ENCODE measurements at regions not wholly inside any gene's neighbourhood (a gene's known extent, or its start where the extent isn't known, plus 50 kb on each side); places are given as distances from the start of the nearest gene placed in this dataset.

GRCh38 chr22:47839595-47840227 is 1077.3 kb downstream of the TBC1D22A start:
- no peak for TF ChIP-seq POLR2A (IDR thresholded peaks at IDR 0.05)
- TF ChIP-seq, protein P1, sequence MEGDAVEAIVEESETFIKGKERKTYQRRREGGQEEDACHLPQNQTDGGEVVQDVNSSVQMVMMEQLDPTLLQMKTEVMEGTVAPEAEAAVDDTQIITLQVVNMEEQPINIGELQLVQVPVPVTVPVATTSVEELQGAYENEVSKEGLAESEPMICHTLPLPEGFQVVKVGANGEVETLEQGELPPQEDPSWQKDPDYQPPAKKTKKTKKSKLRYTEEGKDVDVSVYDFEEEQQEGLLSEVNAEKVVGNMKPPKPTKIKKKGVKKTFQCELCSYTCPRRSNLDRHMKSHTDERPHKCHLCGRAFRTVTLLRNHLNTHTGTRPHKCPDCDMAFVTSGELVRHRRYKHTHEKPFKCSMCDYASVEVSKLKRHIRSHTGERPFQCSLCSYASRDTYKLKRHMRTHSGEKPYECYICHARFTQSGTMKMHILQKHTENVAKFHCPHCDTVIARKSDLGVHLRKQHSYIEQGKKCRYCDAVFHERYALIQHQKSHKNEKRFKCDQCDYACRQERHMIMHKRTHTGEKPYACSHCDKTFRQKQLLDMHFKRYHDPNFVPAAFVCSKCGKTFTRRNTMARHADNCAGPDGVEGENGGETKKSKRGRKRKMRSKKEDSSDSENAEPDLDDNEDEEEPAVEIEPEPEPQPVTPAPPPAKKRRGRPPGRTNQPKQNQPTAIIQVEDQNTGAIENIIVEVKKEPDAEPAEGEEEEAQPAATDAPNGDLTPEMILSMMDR (IDR thresholded peaks at IDR 0.05) = no peak
